GF-D8 (cell line): ENCODE measurements at regions not wholly inside any gene's neighbourhood (a gene's known extent, or its start where the extent isn't known, plus 50 kb on each side); places are given as distances from the start of the nearest gene placed in this dataset.
"Not testable (repeated sequence)": the region's sequence is repeated elsewhere in the genome, so short reads cannot be mapped to it uniquely, and the experiment has no call there.

ENCODE experiments used
- DNase-seq: peaks from one replicate; lab custom pipeline; 2025; lab: John Stamatoyannopoulos, UW

DNA sequence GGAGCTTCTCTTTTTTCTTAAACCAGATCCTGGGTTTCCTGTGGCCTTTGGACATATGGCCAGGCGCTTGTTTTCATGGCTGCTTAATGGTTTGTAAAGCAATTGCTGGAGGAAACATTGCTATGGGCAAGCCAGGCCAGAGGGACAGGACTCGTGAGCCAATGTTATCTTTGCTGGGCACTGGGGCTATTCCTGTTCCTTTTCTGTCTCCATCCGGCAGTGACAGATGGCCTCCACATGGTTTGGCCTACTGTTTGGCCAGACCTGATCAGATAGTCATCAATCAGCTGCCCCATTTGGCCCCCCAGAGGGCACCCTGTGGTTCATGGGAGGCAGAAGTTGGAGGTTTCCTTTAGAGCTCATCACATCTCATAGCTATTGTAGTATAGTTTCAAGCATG, 326.1 kb upstream of the ROPN1 start:
- DNase-seq, result no peak

DNA sequence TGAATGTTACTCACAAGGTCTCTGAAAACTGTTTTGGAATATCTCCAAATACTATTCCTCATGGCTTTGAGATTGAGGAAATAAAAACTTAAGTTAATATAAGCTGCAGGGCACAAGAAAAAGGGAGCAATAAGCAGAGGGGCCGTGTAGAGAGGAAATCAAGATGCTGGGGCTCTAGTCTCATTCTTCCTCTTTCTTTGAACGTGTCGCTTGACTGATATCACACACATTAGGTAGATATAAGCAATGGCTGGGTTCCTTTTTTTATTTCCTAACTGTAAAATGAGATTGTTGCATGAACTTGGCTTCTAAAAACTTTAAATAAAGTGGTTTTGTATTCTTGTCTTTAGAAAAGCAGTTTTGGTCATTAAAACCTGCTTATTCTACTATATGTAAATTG, 326.7 kb upstream of the ROPN1 start:
- peak; percentile 10 for DNase-seq

DNA sequence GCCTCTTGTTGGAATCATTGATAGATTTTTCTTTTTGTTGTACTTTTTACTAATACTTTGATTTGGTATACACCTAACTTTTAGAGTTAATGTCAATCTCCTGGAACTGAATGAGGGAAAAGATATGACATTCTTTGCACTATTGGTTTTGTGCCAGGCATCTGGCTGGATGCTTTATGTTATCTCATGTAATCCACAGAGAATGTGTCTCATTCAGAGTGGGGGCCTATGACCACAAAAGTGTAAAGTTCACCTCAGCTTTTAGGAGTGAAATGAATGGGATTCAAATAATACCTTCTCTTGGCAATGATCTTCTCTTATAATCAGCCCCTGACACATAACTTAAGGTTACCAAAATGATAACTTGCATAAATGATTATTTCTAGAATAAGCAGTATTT, 329.1 kb upstream of the ROPN1 start:
- DNase-seq, result no peak

DNA sequence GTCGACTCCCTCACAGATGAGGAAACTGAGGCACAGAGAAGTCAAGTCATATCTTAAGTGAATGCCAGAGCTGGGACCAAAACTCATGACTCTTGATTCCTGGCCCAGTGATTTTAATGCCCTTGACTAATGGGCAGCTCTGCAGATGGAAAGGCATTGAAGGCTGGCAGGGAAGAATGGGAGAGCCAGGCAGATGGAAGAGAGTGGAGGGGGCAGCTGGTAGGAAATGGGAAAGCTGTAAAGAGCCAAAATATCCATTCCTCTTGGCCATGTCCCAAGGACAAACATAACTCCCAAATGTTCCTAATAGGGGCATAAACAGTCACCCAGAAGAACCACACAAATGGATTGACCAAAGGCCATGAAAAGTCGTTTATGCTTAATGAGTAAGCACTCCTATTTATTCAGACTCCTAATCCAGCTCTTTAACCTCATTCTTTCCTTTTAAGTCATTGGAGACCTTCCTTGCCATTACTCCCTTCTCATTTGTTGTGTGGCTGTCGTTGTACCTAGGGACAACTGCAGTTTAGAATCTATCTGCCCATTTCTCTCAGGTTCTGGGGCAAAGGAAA, 330.5 kb upstream of the ROPN1 start:
- DNase-seq, result no peak

DNA sequence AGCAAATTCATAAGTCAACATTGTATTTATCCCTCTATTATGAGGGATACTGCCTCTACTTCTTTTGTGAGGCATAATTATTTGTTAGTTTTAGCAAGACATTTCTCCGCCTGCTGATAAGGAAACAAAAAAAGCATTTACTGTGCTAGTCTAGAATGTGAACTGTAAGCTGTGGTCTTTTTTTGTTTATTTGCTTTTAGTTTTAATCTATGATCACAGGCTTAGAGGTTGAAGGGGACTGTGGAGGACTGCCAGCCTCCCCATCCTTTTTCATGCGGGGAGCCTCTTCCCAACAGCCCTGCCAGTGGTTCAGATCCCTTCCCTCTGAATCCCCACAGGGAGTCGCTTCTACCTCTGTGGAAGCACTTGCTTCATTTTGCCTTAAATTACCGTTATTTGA, 331.0 kb upstream of the ROPN1 start:
- DNase-seq, result no peak

DNA sequence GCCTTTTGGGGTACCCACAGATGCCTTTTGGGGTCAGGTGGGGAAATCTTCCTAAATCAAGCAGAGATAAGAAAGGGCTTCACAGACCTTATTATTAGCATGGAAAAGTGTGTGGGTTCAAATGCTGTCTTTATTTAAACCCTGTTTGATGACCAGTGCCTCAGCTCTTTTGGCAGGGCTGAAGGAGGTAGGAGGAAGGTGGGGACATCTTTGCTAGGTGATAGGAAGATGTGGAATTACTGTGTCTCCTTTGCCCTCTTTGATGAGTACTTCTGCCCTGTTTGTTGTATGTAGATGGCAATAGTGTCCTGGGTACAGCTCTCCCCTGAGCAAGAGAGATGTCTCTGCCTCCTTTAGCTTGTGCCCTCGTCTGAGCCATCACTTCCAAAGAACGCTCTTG, 333.3 kb upstream of the ROPN1 start:
- no peak for DNase-seq

DNA sequence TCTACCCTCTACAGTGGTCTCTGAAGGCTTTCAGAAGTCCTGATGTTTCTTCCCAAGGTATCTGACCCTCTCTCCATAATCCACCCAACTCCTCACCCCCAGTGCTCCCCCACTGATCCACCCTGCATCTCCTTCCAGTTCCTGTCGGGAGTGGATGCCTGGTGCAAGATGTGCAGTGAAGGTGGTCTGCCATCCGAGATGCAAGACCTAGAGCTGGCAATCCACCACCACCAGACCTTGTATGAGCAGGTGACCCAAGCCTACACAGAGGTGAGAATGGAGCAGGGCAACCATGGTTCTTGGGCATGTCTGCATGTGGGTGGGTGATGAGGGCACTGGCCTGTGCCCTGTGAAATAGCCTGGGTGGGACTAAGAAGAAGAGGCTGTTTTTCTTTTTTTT, 337.8 kb upstream of the ROPN1 start:
- no peak for DNase-seq

DNA sequence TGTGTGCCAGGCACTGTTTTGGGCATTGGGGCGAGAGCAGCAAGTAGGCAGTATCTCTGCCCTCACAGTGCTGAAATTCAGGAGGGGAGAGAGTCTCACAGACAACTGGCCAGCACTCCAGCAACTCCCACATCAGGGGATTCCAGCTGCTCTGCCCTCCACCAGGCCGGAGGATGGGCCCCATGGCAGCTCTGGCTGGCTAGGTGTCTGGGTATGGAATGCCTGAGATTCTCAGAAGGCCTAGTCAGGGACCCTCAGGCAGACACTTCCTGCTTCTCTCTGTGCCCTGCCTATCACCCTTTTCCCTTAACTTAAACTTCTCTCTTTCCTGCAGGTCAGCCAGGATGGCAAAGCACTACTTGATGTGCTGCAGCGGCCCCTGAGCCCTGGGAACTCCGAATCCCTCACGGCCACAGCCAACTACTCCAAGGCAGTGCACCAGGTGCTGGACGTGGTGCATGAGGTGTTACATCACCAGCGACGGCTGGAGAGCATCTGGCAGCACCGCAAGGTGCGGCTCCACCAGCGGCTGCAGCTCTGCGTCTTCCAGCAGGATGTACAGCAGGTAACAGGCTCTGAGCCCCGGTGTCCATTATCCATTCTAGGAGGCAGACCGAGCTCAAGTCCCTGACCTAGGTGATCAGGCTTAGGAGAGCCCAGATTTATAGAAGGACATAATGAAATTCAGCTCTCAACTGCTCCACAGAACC, 342.2 kb upstream of the ROPN1 start:
- DNase-seq, result no peak

DNA sequence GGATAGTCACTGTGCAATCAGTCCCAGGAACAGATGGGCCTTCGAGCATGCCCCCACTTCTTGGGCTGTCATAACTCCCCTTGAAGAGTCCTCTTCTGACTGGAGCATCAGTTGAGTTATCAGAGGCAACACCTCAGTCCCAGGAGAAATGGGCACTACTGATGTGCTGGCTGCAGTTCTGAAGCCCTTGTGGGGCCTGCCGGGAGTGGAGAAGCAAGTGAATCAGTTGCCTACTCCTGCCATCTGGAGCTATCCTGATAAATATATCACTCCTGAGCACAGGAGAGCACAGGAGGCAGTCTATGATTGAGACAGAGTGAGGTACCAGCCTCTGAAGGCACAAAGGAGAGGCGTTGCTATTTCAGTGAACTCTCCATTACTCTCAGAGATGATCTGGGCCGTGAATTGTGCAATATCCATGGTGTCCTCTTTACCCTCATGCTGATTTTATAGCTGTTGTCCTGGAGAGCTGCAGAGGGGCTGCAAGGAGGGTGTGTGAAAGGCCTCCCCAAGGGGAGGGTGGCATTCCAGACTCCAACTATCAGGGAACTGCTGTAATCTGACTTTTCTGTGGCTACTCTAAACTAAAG, 344.2 kb upstream of the ROPN1 start:
- DNase-seq, result no peak

DNA sequence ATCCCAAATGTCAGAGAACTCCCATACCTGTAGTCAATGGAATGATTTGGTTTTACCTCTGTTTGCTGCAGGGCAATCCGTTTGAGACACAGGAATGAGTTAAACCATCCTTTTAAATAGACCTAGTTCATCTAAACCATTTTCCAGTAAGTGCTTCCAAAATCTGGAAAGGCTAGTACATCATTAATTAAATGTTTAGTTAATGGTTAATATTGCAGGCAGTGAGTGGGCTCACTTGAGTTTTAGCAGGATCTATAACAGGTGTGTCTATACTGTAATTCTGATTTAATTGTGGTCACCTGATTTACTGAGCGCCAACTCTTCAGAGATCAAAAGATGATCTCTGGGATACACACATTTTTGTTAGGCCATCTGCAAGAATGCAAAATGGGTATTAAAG, 353.9 kb upstream of the ROPN1 start:
- DNase-seq, result no peak

DNA sequence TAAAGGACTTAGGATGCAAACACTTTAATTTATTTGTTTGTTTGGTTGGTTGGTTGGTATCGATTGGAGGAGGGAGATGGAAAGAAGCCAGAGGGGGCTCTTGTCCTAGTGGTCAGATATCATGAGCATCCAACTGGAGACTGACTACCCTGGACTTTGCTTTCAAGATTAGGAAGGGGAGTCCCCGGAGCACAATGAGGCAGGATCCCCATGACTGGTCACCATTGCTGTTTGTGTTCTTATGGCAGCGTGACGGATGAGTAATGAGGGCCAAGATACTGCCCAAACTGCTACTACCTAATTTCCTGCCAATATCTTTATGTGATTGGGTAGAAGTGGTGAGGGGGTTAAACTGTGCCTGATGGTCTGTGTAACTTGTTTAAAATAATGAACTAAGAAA, 354.6 kb upstream of the ROPN1 start:
- no peak for DNase-seq

DNA sequence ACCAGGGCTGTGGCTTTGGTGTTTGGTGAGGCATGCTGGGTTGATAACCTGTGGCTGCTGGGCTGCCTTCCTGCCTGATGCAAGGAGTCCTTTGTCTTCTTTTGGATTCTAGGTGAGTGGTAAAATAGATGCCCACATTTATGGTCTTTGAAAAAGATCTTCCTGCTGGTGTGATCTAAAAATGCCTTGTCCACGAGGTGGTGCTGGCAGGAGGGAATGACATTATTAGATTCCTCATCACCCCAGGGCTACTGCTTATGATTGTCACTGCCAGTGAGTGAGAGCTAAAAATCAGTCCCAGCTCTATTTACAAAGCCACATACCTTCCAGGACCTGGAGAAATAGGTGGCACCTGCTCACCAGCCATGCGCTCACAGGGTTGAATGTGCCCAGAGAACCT, 355.5 kb upstream of the ROPN1 start:
- no peak for DNase-seq

DNA sequence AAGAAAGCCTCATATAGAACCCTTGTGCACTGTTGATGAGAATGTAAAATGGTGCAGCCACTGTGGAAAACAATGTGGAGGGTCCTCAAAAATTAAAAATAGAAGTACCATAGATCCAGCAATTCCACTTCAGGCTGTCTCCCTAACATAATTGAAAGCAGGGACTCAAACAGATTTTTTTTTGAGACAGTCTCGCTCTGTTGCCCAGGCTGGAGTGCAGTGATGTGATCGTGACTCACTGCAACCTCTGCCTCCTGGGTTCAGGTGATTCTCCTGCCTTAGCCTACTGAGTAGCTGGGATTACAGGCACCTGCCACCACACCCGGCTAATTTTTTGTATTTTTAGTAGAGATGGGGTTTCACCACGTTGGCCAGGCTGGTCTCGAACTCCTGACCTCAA, 356.6 kb upstream of the ROPN1 start:
- not testable (repeated sequence) for DNase-seq

DNA sequence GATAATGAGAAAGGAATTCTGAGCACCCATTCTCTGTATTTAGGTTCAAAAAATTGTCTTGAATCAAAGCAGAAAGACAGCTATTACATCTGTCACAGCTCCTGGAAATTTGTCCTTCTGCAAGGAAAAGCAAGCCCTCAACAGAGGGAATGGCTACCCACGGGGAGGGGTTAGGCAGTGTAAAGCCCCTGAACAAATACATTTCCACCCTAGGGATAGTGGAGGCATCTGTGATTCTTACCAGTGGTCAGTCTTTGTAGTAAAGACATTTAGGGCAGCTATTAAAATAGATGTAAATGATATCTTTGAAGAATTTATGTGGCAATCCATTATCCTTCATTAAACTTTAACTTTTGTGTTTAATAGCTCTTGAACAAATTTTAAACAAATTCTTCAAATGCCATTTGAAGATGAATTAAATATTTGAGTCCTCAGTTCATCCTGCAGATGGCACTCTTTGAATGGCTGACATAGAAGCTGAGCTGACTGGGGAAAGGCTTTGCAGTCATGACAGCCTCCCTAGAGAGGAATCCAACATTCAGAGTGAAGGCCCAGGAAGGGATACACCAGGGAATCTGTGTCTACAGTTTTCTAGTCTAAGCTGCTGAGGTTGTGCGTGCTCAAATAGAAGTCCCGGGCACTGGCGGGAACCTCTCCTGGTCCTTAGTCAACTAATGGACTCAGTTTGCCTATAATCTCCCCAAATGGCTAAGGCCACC, 359.7 kb upstream of the ROPN1 start:
- no peak for DNase-seq

DNA sequence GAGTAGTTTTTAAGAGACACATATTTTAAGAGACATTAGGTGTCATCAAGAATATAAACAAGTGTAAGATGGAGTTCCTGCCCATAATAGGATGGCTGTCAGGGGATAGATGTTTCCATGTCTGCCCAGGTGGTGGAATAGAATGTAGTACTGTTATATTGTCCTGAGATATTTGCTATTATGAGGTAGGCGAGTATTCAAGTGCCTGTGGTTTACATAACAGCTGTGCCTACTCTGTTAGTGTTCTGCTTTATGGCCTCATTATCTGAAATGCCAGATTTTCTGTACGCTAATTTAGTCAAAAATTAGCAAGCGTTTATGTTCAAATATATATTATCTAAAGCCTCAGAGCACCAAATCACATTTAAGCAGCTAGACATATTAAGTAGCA, 360.2 kb upstream of the ROPN1 start:
- no peak for DNase-seq

DNA sequence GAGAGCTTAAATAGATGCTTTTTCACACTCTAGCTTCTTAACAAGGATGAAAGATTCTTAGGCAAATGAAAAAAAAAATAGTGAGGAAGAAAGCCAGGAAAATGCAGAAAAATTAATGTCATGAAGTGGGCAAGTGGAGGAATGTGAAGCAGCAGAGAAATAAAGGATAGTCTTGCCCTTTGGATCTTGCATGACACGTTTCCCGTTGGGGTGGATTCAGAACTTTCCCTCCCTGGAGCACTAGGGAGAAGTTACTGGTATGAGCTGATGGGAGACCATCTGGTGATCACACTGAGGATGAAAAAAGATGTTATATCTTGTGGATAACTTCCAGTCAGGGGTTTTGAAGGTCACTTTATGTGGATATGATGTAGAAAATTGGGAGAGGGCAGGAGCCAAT, 361.8 kb upstream of the ROPN1 start:
- no peak for DNase-seq

DNA sequence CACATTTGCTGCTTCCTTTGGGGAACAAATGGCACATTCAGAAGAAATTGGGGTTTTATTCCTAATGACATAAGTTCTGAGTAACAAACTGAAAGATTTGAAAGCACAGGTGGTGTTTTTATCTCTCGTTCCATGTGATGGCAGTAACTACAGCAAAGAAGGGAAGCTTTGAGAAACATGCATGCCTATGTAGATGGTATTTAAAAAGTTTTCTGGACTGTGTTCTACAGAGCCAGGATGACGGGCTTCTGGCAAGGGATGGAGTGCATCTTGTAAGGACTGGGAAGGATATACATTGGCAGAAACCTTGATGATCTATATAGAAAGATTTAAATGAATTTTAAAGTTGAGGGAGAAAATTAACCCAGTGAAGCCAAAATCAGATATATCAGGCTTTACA, 362.2 kb upstream of the ROPN1 start:
- DNase-seq, result no peak

DNA sequence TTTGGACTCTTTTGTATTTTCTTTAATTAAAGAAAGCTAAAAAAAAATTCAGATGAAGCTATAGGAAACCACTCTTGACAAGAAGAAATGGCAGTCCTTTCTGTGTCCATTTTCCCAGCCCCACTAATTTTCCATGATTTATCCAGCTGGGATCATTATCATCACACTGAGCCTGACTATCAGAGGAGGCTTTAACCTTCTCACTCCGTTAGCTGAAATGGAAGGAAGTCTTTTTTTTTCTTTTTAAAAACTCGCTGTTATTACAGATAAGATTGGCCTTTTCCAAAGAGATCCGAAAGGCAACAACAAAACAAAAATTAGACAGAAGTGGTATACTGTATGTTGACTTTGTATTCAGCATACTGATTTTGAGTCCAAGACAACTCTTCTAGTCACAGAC, 366.2 kb upstream of the ROPN1 start:
- DNase-seq, result no peak

DNA sequence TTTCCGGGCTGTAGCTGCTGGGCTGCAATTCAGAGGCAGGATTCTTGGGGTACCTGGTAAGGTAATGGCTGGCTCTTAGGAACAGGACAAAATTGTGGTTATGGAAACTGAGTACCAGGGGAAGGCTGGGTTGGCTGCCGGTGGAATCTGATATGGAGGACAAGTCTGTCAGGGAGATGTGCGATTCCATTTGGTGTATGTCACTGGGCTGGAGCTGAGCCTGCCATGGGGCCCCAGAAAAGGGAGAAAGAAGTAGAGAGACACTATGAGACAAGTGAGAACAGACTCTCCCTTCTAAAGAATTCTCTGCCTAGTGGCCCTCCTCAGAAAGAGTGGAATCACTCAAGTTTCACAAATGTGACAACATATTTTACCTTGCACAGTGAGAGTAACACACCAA, 368.2 kb upstream of the ROPN1 start:
- DNase-seq, result no peak

DNA sequence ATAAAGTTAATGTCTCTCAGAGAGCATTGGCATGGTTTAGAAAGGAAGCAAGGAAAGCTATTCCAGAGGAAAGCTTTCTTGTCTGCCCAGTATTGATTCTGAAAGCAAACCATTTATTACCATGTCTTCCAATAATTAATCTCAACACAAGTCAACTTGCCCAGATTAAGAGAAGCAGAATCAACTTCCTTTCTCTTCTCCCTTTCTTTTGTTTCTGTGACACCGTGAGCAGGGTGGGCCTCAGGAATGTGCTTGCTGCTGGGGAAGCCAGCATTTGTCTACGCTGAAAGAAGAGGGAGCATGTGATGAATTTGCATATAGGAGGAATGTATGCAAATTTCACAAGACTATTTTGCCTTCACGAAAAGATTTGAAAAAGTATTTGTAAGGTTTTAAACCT, 368.6 kb upstream of the ROPN1 start:
- DNase-seq, result no peak

DNA sequence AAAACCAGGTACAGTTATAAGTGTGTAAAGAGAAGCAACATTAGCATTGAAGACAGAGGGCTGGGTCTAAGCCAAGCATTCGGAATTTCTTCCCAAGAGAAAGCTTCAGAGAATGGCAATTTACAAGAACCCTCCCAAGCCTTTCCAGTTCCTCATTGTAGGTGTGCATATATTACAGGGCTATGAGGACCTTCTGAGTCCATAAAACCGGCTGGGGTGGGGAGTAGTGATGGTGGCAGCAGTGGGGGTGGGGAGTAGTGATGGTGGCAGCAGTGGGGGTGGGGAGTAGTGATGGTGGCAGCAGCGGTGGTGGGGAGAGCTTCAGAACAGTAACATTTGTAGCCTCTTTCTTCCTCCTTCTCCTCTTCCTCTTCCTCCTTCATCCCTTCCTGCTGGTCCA, 368.7 kb upstream of the UMPS start:
- no peak for DNase-seq

DNA sequence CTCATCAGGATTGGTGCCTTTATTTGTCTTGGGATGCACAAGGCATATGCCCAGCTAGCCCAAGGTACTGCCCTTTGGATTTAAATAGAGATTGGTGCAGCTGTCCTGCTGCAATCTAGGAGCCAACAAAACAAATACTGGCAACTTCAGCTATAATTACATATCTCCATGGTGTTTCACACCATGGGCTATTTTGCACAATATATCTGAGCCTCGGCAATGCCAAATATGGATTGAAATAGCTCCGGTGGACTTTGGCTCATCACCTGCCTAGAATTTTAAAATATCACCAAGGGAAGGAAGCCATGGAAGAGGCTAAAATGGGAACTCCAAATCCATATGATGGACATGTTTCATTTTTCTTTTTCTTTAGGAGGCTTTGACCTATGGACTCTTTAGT, 367.8 kb upstream of the UMPS start:
- no peak for DNase-seq

DNA sequence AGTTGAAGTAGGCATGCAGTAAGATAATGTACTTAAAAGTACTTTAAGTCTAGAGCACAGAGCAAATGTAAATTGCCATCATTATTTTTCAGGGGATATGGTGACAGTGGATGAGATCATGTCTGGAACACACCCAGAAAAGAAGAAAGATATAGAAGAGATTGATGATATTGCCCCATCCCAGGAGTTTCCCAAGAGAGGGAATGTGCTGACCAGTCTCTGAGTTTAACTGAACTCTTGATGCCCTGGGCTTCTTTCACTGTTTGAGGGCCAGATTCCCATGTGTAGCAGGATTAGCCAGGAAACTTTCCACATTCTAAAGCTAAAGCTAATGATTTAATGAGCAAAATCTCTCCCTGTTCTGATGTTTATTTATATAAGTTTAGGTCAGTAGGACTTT, 366.8 kb upstream of the UMPS start:
- no peak for DNase-seq
